ENCODE measurements at regions not wholly inside any gene's neighbourhood (a gene's known extent, or its start where the extent isn't known, plus 50 kb on each side); places are given as distances from the start of the nearest gene placed in this dataset.

- H3T11ph ChIP-seq (ENCODE audit: low read length): no peak overlapping the region
- no peak overlapping the region for H2BK120ac ChIP-seq (ENCODE audit: low read depth, low read length, poor library complexity, severe bottlenecking)
- no peak overlapping the region for H3K4me3 Mint-ChIP-seq
- no peaks in the 10 kb centered on the region for H3K23me2 ChIP-seq (ENCODE audit: insufficient read length, low read depth, low read length, poor library complexity, severe bottlenecking)
- no peaks in the 10 kb centered on the region for H3K27me3 Mint-ChIP-seq (ENCODE audit: low read depth)
- H2AFZ ChIP-seq (ENCODE audit: low read length): no peak overlapping the region
- no peak overlapping the region for H3K23ac ChIP-seq (ENCODE audit: insufficient read length, low read depth, low read length)
- peaks cover 10 to 24% (median 15%) of the 10 kb centered on the region in 3 experiments for H3K36me3 Mint-ChIP-seq (ENCODE audit: insufficient read depth in 1 of 3, low read depth in 3 of 3)
- H2BK5ac ChIP-seq (ENCODE audit: insufficient read length, low read length): no peak overlapping the region
- H3K27me3 ChIP-seq (ENCODE audit: insufficient read depth, low read length): no peaks in the 10 kb centered on the region
- H3K18ac ChIP-seq (ENCODE audit: insufficient read length, low read depth, low read length): no peak overlapping the region
- no peak overlapping the region for H2BK15ac ChIP-seq (ENCODE audit: low read depth, low read length)
- H3K9ac ChIP-seq (ENCODE audit: extremely low read depth, insufficient read length, low read length): no peak overlapping the region
- H3K14ac ChIP-seq (ENCODE audit: insufficient read depth, low read length): no peak overlapping the region
- peaks cover 23% of the 10 kb centered on the region in 2 experiments for H3K9me3 Mint-ChIP-seq
- 0 out of 4 replicates have a peak, but pooled peaks cover 0 to 2% of the 10 kb centered on the region in 2 experiments for H3K4me1 Mint-ChIP-seq
- no peaks in the 10 kb centered on the region for H3K9me3 ChIP-seq (ENCODE audit: control insufficient read depth, low read depth, low read length)
- no peak overlapping the region for H2AK5ac ChIP-seq (ENCODE audit: insufficient read length, low read length)
- no peak overlapping the region for H2BK20ac ChIP-seq (ENCODE audit: low read depth, low read length, poor library complexity, severe bottlenecking)
- no peaks in the 10 kb centered on the region for H3K79me1 ChIP-seq (ENCODE audit: insufficient read depth, low read depth, low read length, poor library complexity, severe bottlenecking)
- no peak overlapping the region for H2BK12ac ChIP-seq (ENCODE audit: insufficient read length, low read depth, low read length)
- WGBS (ENCODE audit: extremely low coverage, insufficient read length, low lambda C conversion rate): no CpG with 5 or more reads among the region's 2 CpGs
- H4K5ac ChIP-seq (ENCODE audit: insufficient read length, low read depth, low read length): no peak overlapping the region
- no peak overlapping the region for H3K56ac ChIP-seq (ENCODE audit: insufficient read length, low read depth, low read length)
- DNase-seq: no peak
- H4K91ac ChIP-seq (ENCODE audit: insufficient read length, low read depth, low read length): no peak overlapping the region
- H4K20me1 ChIP-seq (ENCODE audit: control insufficient read depth, insufficient read depth, insufficient read length): no peaks in the 10 kb centered on the region
- H3K4ac ChIP-seq (ENCODE audit: low read depth, low read length): no peak overlapping the region
- H3K27ac ChIP-seq (ENCODE audit: insufficient read length, low read depth, low read length): no peak overlapping the region
- no peaks in the 10 kb centered on the region for H3K79me2 ChIP-seq (ENCODE audit: insufficient read depth, low read length)
- H3K4me2 ChIP-seq (ENCODE audit: insufficient read depth, insufficient read length, low read length): no peak overlapping the region
- H4K8ac ChIP-seq (replicated peaks; ENCODE audit: insufficient read length, low read depth, low read length): no peak overlapping the region
- no peaks in the 10 kb centered on the region for H3K4me1 ChIP-seq (ENCODE audit: insufficient read depth, low read length)
- no peak overlapping the region for H3K27ac Mint-ChIP-seq
- TF ChIP-seq, protein P1, sequence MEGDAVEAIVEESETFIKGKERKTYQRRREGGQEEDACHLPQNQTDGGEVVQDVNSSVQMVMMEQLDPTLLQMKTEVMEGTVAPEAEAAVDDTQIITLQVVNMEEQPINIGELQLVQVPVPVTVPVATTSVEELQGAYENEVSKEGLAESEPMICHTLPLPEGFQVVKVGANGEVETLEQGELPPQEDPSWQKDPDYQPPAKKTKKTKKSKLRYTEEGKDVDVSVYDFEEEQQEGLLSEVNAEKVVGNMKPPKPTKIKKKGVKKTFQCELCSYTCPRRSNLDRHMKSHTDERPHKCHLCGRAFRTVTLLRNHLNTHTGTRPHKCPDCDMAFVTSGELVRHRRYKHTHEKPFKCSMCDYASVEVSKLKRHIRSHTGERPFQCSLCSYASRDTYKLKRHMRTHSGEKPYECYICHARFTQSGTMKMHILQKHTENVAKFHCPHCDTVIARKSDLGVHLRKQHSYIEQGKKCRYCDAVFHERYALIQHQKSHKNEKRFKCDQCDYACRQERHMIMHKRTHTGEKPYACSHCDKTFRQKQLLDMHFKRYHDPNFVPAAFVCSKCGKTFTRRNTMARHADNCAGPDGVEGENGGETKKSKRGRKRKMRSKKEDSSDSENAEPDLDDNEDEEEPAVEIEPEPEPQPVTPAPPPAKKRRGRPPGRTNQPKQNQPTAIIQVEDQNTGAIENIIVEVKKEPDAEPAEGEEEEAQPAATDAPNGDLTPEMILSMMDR (conservative IDR thresholded peaks at IDR 0.05): no peak
Observed at GRCh38 chr3:31312400-31312799, 220.3 kb upstream of the STT3B start.
